CD14-positive monocyte (primary cell): ENCODE measurements at regions not wholly inside any gene's neighbourhood (a gene's known extent, or its start where the extent isn't known, plus 50 kb on each side); places are given as distances from the start of the nearest gene placed in this dataset.

Experiments used
- DNase-seq, 3 donors: peaks; one replicate each; pipeline ENCODE4 v3.0.0-alpha.2; 2011 to 2022
- H2AFZ ChIP-seq: 2 replicates; pipeline ENCODE4 v1.6.0; 2012; ENCODE audit warnings: mild to moderate bottlenecking, low read depth, low read length, inconsistent platforms; ENCODE audit not compliant: insufficient read depth, poor library complexity, severe bottlenecking
- H3K27ac ChIP-seq, 2 donors: 1 replicate in 1 of 2; 2 replicates in 1 of 2; pipeline ENCODE4 v1.5.1; 2012 to 2013; ENCODE audit warnings: low read length in 2 of 2, control low read depth in 1 of 2, inconsistent platforms in 1 of 2, low read depth in 1 of 2, mild to moderate bottlenecking in 1 of 2
- H3K27me3 ChIP-seq, 2 donors: one replicate each; pipeline versions ENCODE4 v1.6.0 to v1.6.1; 2011 to 2013; ENCODE audit warnings: low read length in 2 of 2; ENCODE audit not compliant: control insufficient read depth in 2 of 2, insufficient read depth in 2 of 2
- H3K36me3 ChIP-seq, 2 donors: replicated peaks in 1 of 2; 1 replicate in 1 of 2; 2 replicates in 1 of 2; pipeline versions ENCODE4 v1.5.1 to v1.6.1; 2012 to 2013; ENCODE audit warnings: low read length in 2 of 2, control low read depth in 1 of 2, inconsistent platforms in 1 of 2, mild to moderate bottlenecking in 1 of 2; ENCODE audit not compliant: insufficient read depth in 2 of 2, control insufficient read depth in 1 of 2
- H3K4me1 ChIP-seq, 2 donors: 1 replicate in 1 of 2; 2 replicates in 1 of 2; pipeline versions ENCODE4 v1.5.1 to v1.6.1; 2012 to 2013; ENCODE audit warnings: low read length in 2 of 2, control low read depth in 1 of 2, inconsistent platforms in 1 of 2, mild to moderate bottlenecking in 1 of 2, moderate library complexity in 1 of 2; ENCODE audit not compliant: insufficient read depth in 2 of 2, control insufficient read depth in 1 of 2
- H3K4me2 ChIP-seq: replicated peaks from 2 replicates; pipeline ENCODE3; 2012; ENCODE audit warnings: low read length, moderate library complexity, mild to moderate bottlenecking; ENCODE audit not compliant: poor library complexity, severe bottlenecking; ENCODE audit errors: extremely low read depth
- H3K4me3 ChIP-seq, 3 experiments: fragments of 200-600 bp in 1 of 3; sonication (generic) in 1 of 3; replicated peaks in 1 of 3; 1 replicate in 2 of 3; 2 replicates in 1 of 3; pipeline ENCODE4 v1.5.1; 2011 to 2013; ENCODE audit warnings: low read length in 3 of 3, mild to moderate bottlenecking in 3 of 3, control low read depth in 2 of 3, low read depth in 2 of 3, inconsistent platforms in 1 of 3, moderate library complexity in 1 of 3
- H3K79me2 ChIP-seq: 2 replicates; pipeline ENCODE4 v1.6.0; 2012; ENCODE audit warnings: mild to moderate bottlenecking, control low read depth, inconsistent platforms, low read length, moderate library complexity; ENCODE audit not compliant: insufficient read depth
- H3K9ac ChIP-seq: 2 replicates; pipeline ENCODE4 v1.6.0; 2017; ENCODE audit warnings: low read length, mild to moderate bottlenecking; ENCODE audit not compliant: insufficient read depth, poor library complexity, severe bottlenecking
- H3K9me3 ChIP-seq, 2 donors: replicated peaks in 1 of 2; 1 replicate in 1 of 2; 2 replicates in 1 of 2; pipeline versions ENCODE4 v1.5.1 to v1.6.1; 2012 to 2013; ENCODE audit warnings: low read length in 2 of 2, control low read depth in 1 of 2; ENCODE audit not compliant: control insufficient read depth in 1 of 2, insufficient read depth in 1 of 2
- H4K20me1 ChIP-seq: 2 replicates; pipeline ENCODE4 v1.6.0; 2012; ENCODE audit warnings: mild to moderate bottlenecking, low read length, control low read depth, moderate library complexity; ENCODE audit not compliant: insufficient read depth
- H3K27ac Mint-ChIP-seq, 7 donors: one replicate each; pipeline ENCODE4 v1.8.0; 2020; ENCODE audit warnings: mild to moderate bottlenecking in 7 of 7, mixed read lengths in 7 of 7, moderate library complexity in 6 of 7, inconsistent platforms in 2 of 7
- H3K27me3 Mint-ChIP-seq, 3 donors: one replicate each; pipeline ENCODE4 v1.8.0; 2021 to 2022; ENCODE audit warnings: low read depth in 3 of 3, mild to moderate bottlenecking in 3 of 3, mixed read lengths in 3 of 3, moderate library complexity in 3 of 3, inconsistent platforms in 1 of 3
- H3K36me3 Mint-ChIP-seq, 2 donors: one replicate each; pipeline ENCODE4 v1.8.0; 2020; ENCODE audit warnings: mixed read lengths in 2 of 2, inconsistent platforms in 1 of 2, mild to moderate bottlenecking in 1 of 2
- H3K4me1 Mint-ChIP-seq: one replicate; pipeline ENCODE4 v1.8.0; 2020; ENCODE audit warnings: mild to moderate bottlenecking, mixed read lengths
- H3K4me3 Mint-ChIP-seq, 2 donors: one replicate each; pipeline ENCODE4 v1.8.0; 2020; ENCODE audit warnings: mild to moderate bottlenecking in 2 of 2, mixed read lengths in 2 of 2, moderate library complexity in 1 of 2
- H3K9me3 Mint-ChIP-seq, 7 donors: one replicate each; pipeline ENCODE4 v1.8.0; 2020 to 2022; ENCODE audit warnings: mixed read lengths in 7 of 7, mild to moderate bottlenecking in 6 of 7, moderate library complexity in 6 of 7, inconsistent platforms in 2 of 7
- WGBS: methylation state at CpG from one replicate; pipeline ENCODE4 v1.1.5; 2013; ENCODE audit warnings: missing lambda C conversion rate; ENCODE audit not compliant: insufficient coverage; 5-methylcytosine and 5-hydroxymethylcytosine counted together
- intact Hi-C, 2 donors: fragments of 100-400 bp; cut with micrococcal nuclease; formaldehyde crosslinking; loops; one replicate each; pipeline versions ENCODE4 v1.15.0 to v1.15.1; 2023
- TF ChIP-seq, protein P1 (sequence below): fragments of 200-600 bp; IDR thresholded peaks from one replicate; pipeline ENCODE4 v1.8.0; 2022; ENCODE audit warnings: antibody characterized with exemption, mild to moderate bottlenecking

DNA sequence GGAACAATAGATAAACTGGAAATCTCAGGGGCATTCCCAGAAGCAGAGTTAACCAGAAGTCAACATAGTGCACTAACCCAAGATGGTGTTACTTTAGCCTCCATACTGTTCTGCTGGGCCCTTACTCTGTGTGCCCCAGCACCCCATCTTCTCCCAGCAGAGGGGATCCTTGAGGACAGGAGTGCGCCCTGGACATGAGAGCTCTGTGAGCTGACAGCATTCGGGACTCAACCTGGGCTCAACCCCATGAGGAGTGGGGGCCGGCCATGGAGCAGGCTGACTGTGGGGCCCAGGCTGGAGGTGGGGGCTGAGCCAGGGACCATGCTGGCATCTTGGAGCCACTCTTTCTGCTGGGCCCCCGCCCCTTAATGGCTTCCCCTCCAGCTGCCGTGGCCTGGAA, 156.3 kb upstream of the HS6ST1 start:
- Mint-ChIP-seq H3K36me3 (peaks cover 2 to 5% of the 10 kb centered on the region in 2 donors), H3K4me1 (peaks cover 15% of the 10 kb centered on the region), H3K27ac (no peak overlapping the region), H3K4me3 (no peak overlapping the region), H3K27me3 (peaks cover 11 to 17% (median 14%) of the 10 kb centered on the region in 3 donors), H3K9me3 (peaks cover 6 to 19% (median 16%) of the 10 kb centered on the region in 7 donors)
- Histone ChIP-seq H3K36me3 (no peaks in the 10 kb centered on the region), H3K4me1 (peaks cover 16 to 18% of the 10 kb centered on the region in 2 donors), H3K9me3 (peaks cover 12 to 14% of the 10 kb centered on the region in 2 donors), H3K4me2 (no peak overlapping the region), H3K27me3 (peaks cover 0 to 3% of the 10 kb centered on the region in 2 donors), H3K27ac (no peak overlapping the region), H4K20me1 (no peaks in the 10 kb centered on the region), H3K9ac (no peak overlapping the region), H2AFZ (no peak overlapping the region), H3K4me3 (no peak overlapping the region), H3K79me2 (no peaks in the 10 kb centered on the region)
- TF ChIP-seq, protein P1, sequence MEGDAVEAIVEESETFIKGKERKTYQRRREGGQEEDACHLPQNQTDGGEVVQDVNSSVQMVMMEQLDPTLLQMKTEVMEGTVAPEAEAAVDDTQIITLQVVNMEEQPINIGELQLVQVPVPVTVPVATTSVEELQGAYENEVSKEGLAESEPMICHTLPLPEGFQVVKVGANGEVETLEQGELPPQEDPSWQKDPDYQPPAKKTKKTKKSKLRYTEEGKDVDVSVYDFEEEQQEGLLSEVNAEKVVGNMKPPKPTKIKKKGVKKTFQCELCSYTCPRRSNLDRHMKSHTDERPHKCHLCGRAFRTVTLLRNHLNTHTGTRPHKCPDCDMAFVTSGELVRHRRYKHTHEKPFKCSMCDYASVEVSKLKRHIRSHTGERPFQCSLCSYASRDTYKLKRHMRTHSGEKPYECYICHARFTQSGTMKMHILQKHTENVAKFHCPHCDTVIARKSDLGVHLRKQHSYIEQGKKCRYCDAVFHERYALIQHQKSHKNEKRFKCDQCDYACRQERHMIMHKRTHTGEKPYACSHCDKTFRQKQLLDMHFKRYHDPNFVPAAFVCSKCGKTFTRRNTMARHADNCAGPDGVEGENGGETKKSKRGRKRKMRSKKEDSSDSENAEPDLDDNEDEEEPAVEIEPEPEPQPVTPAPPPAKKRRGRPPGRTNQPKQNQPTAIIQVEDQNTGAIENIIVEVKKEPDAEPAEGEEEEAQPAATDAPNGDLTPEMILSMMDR = no peak
- DNase-seq = no peak
- intact Hi-C loops = no loop called here
- 80% methylated on average over 5 of the region's 5 CpGs for WGBS

DNA sequence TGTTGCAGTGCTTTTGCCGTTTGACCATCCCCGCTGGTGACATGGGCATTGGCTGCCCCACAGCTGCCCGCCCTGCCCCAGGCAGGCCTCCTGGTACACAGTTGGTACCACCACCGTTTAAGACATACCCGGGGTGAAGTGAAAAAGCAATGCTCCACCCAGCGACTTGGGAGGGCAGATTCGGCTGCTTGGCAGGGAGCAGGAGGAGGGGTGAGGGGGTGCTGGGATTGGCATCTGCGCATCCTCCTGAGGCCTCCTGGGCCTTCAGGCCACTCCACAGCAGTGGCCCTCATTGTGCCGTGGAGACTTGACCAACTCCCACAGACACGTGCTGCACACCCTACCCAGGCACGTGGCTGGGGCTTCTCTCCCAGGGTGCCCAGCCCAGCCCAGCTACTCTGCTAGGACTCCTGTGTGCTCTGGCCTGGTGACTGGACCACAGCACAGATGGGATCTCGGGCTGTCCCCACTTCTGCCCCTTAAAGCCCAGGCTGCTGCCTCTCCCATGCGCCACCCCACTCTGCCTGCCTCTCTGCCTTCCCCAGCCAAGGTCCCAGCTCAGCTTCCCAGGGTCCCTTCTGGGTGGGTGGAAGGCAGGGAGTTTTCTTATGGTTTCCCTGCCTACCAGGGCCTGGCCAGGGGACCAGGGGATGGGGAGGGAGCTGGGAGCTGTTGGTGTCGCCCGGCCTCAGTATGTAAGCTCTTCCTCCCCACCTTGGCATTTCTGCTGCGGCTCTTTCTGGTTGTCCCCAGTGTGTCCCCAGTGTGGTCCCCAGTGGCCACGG, 157.0 kb upstream of the HS6ST1 start:
- H3K9me3 Mint-ChIP-seq = peaks cover 1 to 12% (median 9%) of the 10 kb centered on the region in 7 donors
- intact Hi-C loops = no loop called here
- peaks cover 11 to 15% (median 14%) of the 10 kb centered on the region in 3 donors for H3K27me3 Mint-ChIP-seq
- H3K4me3 Mint-ChIP-seq = no peak overlapping the region
- Histone ChIP-seq H3K9ac (no peak overlapping the region), H3K79me2 (no peaks in the 10 kb centered on the region), H2AFZ (no peak overlapping the region), H3K4me2 (no peak overlapping the region), H3K4me1 (peaks cover 16 to 18% of the 10 kb centered on the region in 2 donors), H3K36me3 (no peaks in the 10 kb centered on the region), H3K27ac (no peak overlapping the region), H3K9me3 (peaks cover 6 to 8% of the 10 kb centered on the region in 2 donors), H3K4me3 (no peak overlapping the region), H3K27me3 (peaks cover 0 to 3% of the 10 kb centered on the region in 2 donors), H4K20me1 (no peaks in the 10 kb centered on the region)
- H3K36me3 Mint-ChIP-seq = peaks cover 0 to under 1% of the 10 kb centered on the region in 2 donors
- peaks cover 15% of the 10 kb centered on the region for H3K4me1 Mint-ChIP-seq
- no peak for DNase-seq
- TF ChIP-seq, protein P1 = no peak
- H3K27ac Mint-ChIP-seq = peak overlapping the region in 1 of 7 donors; percentile 83
- WGBS = 90% methylated on average over 14 of the region's 17 CpGs
